H9 (cell line): ENCODE measurements at regions not wholly inside any gene's neighbourhood (a gene's known extent, or its start where the extent isn't known, plus 50 kb on each side); places are given as distances from the start of the nearest gene placed in this dataset.

Experiments
- DNase-seq: peaks from one replicate; pipeline ENCODE4 v3.0.0-alpha.2; 2017
- H2AFZ ChIP-seq: one replicate; pipeline ENCODE4 v1.6.1; 2013; ENCODE audit warnings: mild to moderate bottlenecking, low read length, control low read depth, moderate library complexity
- H2AK5ac ChIP-seq: 2 replicates; pipeline ENCODE4 v1.6.1; 2013; ENCODE audit warnings: low read length, control low read depth, mixed read lengths; ENCODE audit not compliant: insufficient read length
- H2BK120ac ChIP-seq: one replicate; pipeline ENCODE4 v1.6.1; 2013; ENCODE audit warnings: low read depth, mild to moderate bottlenecking, low read length, control low read depth, inconsistent platforms; ENCODE audit not compliant: poor library complexity, severe bottlenecking
- H2BK12ac ChIP-seq: 2 replicates; pipeline ENCODE4 v1.6.1; 2013; ENCODE audit warnings: low read length, control low read depth, mixed read lengths, low read depth; ENCODE audit not compliant: insufficient read length
- H2BK15ac ChIP-seq: 2 replicates; pipeline ENCODE4 v1.6.1; 2013; ENCODE audit warnings: low read depth, low read length, control low read depth
- H2BK20ac ChIP-seq: one replicate; pipeline ENCODE4 v1.6.1; 2013; ENCODE audit warnings: low read depth, mild to moderate bottlenecking, low read length, control low read depth, inconsistent platforms; ENCODE audit not compliant: poor library complexity, severe bottlenecking
- H2BK5ac ChIP-seq: 2 replicates; pipeline ENCODE4 v1.6.1; 2013; ENCODE audit warnings: low read length, control low read depth, mixed read lengths; ENCODE audit not compliant: insufficient read length
- H3K14ac ChIP-seq: 2 replicates; pipeline ENCODE4 v1.6.1; 2013; ENCODE audit warnings: low read length, control low read depth; ENCODE audit not compliant: insufficient read depth
- H3K18ac ChIP-seq: 2 replicates; pipeline ENCODE4 v1.6.1; 2013; ENCODE audit warnings: low read depth, mild to moderate bottlenecking, mixed read lengths, low read length, control low read depth; ENCODE audit not compliant: insufficient read length
- H3K23ac ChIP-seq: 2 replicates; pipeline ENCODE4 v1.6.1; 2013; ENCODE audit warnings: low read length, control low read depth, mixed read lengths, low read depth; ENCODE audit not compliant: insufficient read length
- H3K23me2 ChIP-seq: 2 replicates; pipeline ENCODE4 v1.6.1; 2013; ENCODE audit warnings: low read depth, mild to moderate bottlenecking, mixed read lengths, low read length, control low read depth; ENCODE audit not compliant: insufficient read length, poor library complexity, severe bottlenecking
- H3K27ac ChIP-seq: 2 replicates; pipeline ENCODE4 v1.5.1; 2013; ENCODE audit warnings: low read length, control low read depth, mixed read lengths, low read depth; ENCODE audit not compliant: insufficient read length
- H3K27me3 ChIP-seq: 2 replicates; pipeline ENCODE4 v1.6.1; 2013; ENCODE audit warnings: low read length, control low read depth, inconsistent platforms; ENCODE audit not compliant: insufficient read depth
- H3K4ac ChIP-seq: 2 replicates; pipeline ENCODE4 v1.6.1; 2013; ENCODE audit warnings: low read depth, mild to moderate bottlenecking, control low read depth, inconsistent platforms, low read length, moderate library complexity
- H3K4me1 ChIP-seq: 2 replicates; pipeline ENCODE4 v1.6.1; 2013; ENCODE audit warnings: low read length, control low read depth, inconsistent platforms; ENCODE audit not compliant: insufficient read depth
- H3K4me2 ChIP-seq: 2 replicates; pipeline ENCODE4 v1.6.1; 2013; ENCODE audit warnings: low read length, control low read depth, mixed read lengths; ENCODE audit not compliant: insufficient read length, insufficient read depth
- H3K56ac ChIP-seq: 2 replicates; pipeline ENCODE4 v1.6.1; 2013; ENCODE audit warnings: low read depth, mild to moderate bottlenecking, mixed read lengths, low read length, control low read depth; ENCODE audit not compliant: insufficient read length
- H3K79me1 ChIP-seq: 2 replicates; pipeline ENCODE4 v1.6.1; 2013; ENCODE audit warnings: low read depth, mild to moderate bottlenecking, moderate library complexity, low read length, control low read depth, inconsistent platforms; ENCODE audit not compliant: insufficient read depth, poor library complexity, severe bottlenecking
- H3K79me2 ChIP-seq: 2 replicates; pipeline ENCODE4 v1.6.1; 2013; ENCODE audit warnings: low read length, control low read depth, inconsistent platforms; ENCODE audit not compliant: insufficient read depth
- H3K9ac ChIP-seq: 2 replicates; pipeline ENCODE4 v1.6.1; 2013; ENCODE audit warnings: low read length, control low read depth, mixed read lengths; ENCODE audit not compliant: insufficient read length; ENCODE audit errors: extremely low read depth
- H3K9me3 ChIP-seq: one replicate; pipeline ENCODE4 v1.6.1; 2013; ENCODE audit warnings: low read depth, low read length, inconsistent platforms; ENCODE audit not compliant: control insufficient read depth
- H3T11ph ChIP-seq: one replicate; pipeline ENCODE4 v1.6.1; 2013; ENCODE audit warnings: mild to moderate bottlenecking, low read length, control low read depth, inconsistent platforms
- H4K20me1 ChIP-seq: one replicate; pipeline ENCODE4 v1.6.1; 2013; ENCODE audit not compliant: control insufficient read depth, insufficient read length, insufficient read depth
- H4K5ac ChIP-seq: 2 replicates; pipeline ENCODE4 v1.6.1; 2013; ENCODE audit warnings: low read depth, mild to moderate bottlenecking, mixed read lengths, low read length, control low read depth; ENCODE audit not compliant: insufficient read length
- H4K8ac ChIP-seq: replicated peaks from 2 replicates; pipeline ENCODE4 v1.6.1; 2013; ENCODE audit warnings: low read length, control low read depth, mixed read lengths, low read depth; ENCODE audit not compliant: insufficient read length
- H4K91ac ChIP-seq: 2 replicates; pipeline ENCODE4 v1.6.1; 2013; ENCODE audit warnings: low read depth, mild to moderate bottlenecking, moderate library complexity, mixed read lengths, low read length, control low read depth; ENCODE audit not compliant: insufficient read length
- H3K27ac Mint-ChIP-seq, 3 experiments: 2 replicates in 2 of 3; 3 replicates in 1 of 3; pipeline ENCODE4 v1.8.0; 2020 to 2021; ENCODE audit warnings: mixed read lengths in 3 of 3, mild to moderate bottlenecking in 1 of 3, moderate library complexity in 1 of 3
- H3K27me3 Mint-ChIP-seq: 2 replicates; pipeline ENCODE4 v1.8.0; 2021; ENCODE audit warnings: low read depth, mild to moderate bottlenecking, moderate library complexity, mixed read lengths
- H3K36me3 Mint-ChIP-seq, 3 experiments: 2 replicates in 2 of 3; 3 replicates in 1 of 3; pipeline ENCODE4 v1.8.0; 2020 to 2021; ENCODE audit warnings: low read depth in 3 of 3, mixed read lengths in 3 of 3; ENCODE audit not compliant: insufficient read depth in 1 of 3
- H3K4me1 Mint-ChIP-seq, 2 experiments: 2 replicates each; pipeline ENCODE4 v1.8.0; 2020; ENCODE audit warnings: mixed read lengths in 2 of 2
- H3K4me3 Mint-ChIP-seq, 2 experiments: 2 replicates in 1 of 2; 3 replicates in 1 of 2; pipeline ENCODE4 v1.8.0; 2020 to 2021; ENCODE audit warnings: mild to moderate bottlenecking in 2 of 2, mixed read lengths in 2 of 2, moderate library complexity in 1 of 2
- H3K9me3 Mint-ChIP-seq, 2 experiments: 2 replicates in 1 of 2; 3 replicates in 1 of 2; pipeline ENCODE4 v1.8.0; 2020; ENCODE audit warnings: mild to moderate bottlenecking in 2 of 2, mixed read lengths in 2 of 2, moderate library complexity in 1 of 2
- CTCF ChIP-seq: fragments of 200-600 bp; sonication (generic); conservative IDR thresholded peaks from 3 replicates; pipeline ENCODE4 v1.8.0; 2021; ENCODE audit warnings: antibody characterized with exemption, mild to moderate bottlenecking
- WGBS: extraction: QIAGEN DNeasy Blood & Tissue Kit; methylation state at CpG from one replicate; pipeline ENCODE4 v1.1.7; 2013; ENCODE audit warnings: missing lambda C conversion rate, low lambda C conversion rate, mixed read lengths; ENCODE audit not compliant: insufficient read length; ENCODE audit errors: extremely low coverage; 5-methylcytosine and 5-hydroxymethylcytosine counted together

GRCh38 chr20:20837574-20838021 is 125.2 kb upstream of the RALGAPA2 start:
- Histone ChIP-seq H3K14ac (no peak overlapping the region), H3K27ac (no peak overlapping the region), H3K27me3 (no peaks in the 10 kb centered on the region), H3K23ac (no peak overlapping the region), H2BK5ac (no peak overlapping the region), H3K9ac (no peak overlapping the region), H2AFZ (peak overlapping the region; percentile 3), H3K56ac (no peak overlapping the region), H3K79me1 (no peaks in the 10 kb centered on the region), H3K4me1 (no peaks in the 10 kb centered on the region), H2BK12ac (no peak overlapping the region), H3K79me2 (no peaks in the 10 kb centered on the region), H4K5ac (no peak overlapping the region), H3K18ac (no peak overlapping the region), H3K4me2 (no peak overlapping the region), H4K20me1 (no peaks in the 10 kb centered on the region), H2BK15ac (no peak overlapping the region), H3K4ac (no peak overlapping the region), H2AK5ac (no peak overlapping the region), H3K9me3 (no peaks in the 10 kb centered on the region), H3T11ph (no peak overlapping the region), H2BK120ac (no peak overlapping the region), H2BK20ac (no peak overlapping the region), H3K23me2 (no peaks in the 10 kb centered on the region), H4K91ac (no peak overlapping the region), H4K8ac (no peak overlapping the region)
- peak; percentile 60 for DNase-seq
- no peak overlapping the region for H3K27ac Mint-ChIP-seq
- H3K27me3 Mint-ChIP-seq, result peaks cover 54% of the 10 kb centered on the region
- H3K4me1 Mint-ChIP-seq, result peaks cover 4 to 6% of the 10 kb centered on the region in 2 experiments; a peak in 2 of 4 replicates
- no peaks in the 10 kb centered on the region for H3K36me3 Mint-ChIP-seq
- H3K4me3 Mint-ChIP-seq, result no peak overlapping the region
- no CpG with 5 or more reads among the region's 19 CpGs for WGBS
- peaks cover 0 to 2% of the 10 kb centered on the region in 2 experiments; a peak in 1 of 5 replicates for H3K9me3 Mint-ChIP-seq
- peak; percentile 90 for TF ChIP-seq CTCF
